Stimulated activated effector memory CD8-positive, alpha-beta T cell treated with anti-CD3 and anti-CD28 coated beads, Interleukin-12 subunit alpha, Interleukin-12 subunit beta, amount 100 ng/mL, for 72 hours (primary cell): ENCODE measurements at regions not wholly inside any gene's neighbourhood (a gene's known extent, or its start where the extent isn't known, plus 50 kb on each side); places are given as distances from the start of the nearest gene placed in this dataset.
"Not testable (repeated sequence)": the region's sequence is repeated elsewhere in the genome, so short reads cannot be mapped to it uniquely, and the experiment has no call there.

ENCODE experiments used
- ATAC-seq: fragments of 150-1000 bp; cut with Tn5 transposase; 2 replicates; pipeline ENCODE4 v1.10.0; 2021
- DNase-seq, 2 donors: peaks; one replicate each; pipeline ENCODE4 v3.0.0; 2021 to 2022; ENCODE audit warnings: low spot score in 2 of 2
- H3K27ac Mint-ChIP-seq: one replicate; pipeline ENCODE4 v1.8.0; 2022; ENCODE audit warnings: mild to moderate bottlenecking, mixed read lengths
- H3K36me3 Mint-ChIP-seq: one replicate; pipeline ENCODE4 v1.8.0; 2022; ENCODE audit warnings: mild to moderate bottlenecking, mixed read lengths
- H3K4me1 Mint-ChIP-seq: one replicate; pipeline ENCODE4 v1.8.0; 2022; ENCODE audit warnings: mixed read lengths
- H3K4me3 Mint-ChIP-seq: one replicate; pipeline ENCODE4 v1.8.0; 2022; ENCODE audit warnings: mild to moderate bottlenecking, mixed read lengths
- H3K9me3 Mint-ChIP-seq: one replicate; pipeline ENCODE4 v1.8.0; 2022; ENCODE audit warnings: mixed read lengths

DNA sequence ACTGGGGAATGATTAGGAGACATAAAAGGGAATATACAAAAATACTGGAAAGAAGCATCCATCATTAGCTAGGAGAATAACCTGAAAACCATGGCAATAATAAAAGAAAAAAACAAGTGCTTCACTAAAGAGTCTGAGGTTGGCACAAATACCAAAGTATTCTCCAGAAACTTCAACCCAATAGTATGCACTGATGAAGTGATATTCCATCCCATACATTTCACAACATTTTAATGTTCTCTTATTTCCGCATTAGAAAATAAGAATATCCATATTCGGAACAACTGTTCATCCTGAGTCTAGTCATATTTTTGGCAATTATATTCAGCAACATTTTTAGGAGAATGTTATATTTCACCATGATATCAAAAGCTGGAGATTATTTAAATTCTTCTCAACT is 116.2 kb downstream of the POSTN start:
- H3K27ac Mint-ChIP-seq: no peak overlapping the region
- DNase-seq: no peak
- no peaks in the 10 kb centered on the region for H3K36me3 Mint-ChIP-seq
- ATAC-seq: no peak
- H3K4me3 Mint-ChIP-seq: no peak overlapping the region
- H3K4me1 Mint-ChIP-seq: no peaks in the 10 kb centered on the region
- peaks cover 13% of the 10 kb centered on the region for H3K9me3 Mint-ChIP-seq

DNA sequence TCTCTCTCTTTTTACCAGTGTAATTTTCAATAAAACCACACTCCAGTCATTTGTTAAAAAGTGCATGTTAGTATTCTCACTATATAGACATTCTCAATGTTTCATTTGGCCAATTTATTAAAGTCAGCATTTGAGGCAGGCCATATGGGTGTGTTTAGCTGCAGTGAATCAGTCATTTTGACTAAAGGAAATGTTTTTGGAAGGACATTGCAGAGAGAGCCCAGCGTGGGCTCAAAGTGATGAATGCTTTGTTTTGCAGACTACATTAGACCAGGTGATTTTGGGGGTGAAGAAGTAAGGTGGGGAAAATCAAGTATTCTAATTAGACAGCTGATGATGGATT is 116.7 kb downstream of the POSTN start:
- DNase-seq (no peak), ATAC-seq (no peak)
- H3K4me3 Mint-ChIP-seq: no peak overlapping the region
- no peaks in the 10 kb centered on the region for H3K4me1 Mint-ChIP-seq
- peaks cover 11% of the 10 kb centered on the region for H3K9me3 Mint-ChIP-seq
- H3K27ac Mint-ChIP-seq: no peak overlapping the region
- no peaks in the 10 kb centered on the region for H3K36me3 Mint-ChIP-seq

DNA sequence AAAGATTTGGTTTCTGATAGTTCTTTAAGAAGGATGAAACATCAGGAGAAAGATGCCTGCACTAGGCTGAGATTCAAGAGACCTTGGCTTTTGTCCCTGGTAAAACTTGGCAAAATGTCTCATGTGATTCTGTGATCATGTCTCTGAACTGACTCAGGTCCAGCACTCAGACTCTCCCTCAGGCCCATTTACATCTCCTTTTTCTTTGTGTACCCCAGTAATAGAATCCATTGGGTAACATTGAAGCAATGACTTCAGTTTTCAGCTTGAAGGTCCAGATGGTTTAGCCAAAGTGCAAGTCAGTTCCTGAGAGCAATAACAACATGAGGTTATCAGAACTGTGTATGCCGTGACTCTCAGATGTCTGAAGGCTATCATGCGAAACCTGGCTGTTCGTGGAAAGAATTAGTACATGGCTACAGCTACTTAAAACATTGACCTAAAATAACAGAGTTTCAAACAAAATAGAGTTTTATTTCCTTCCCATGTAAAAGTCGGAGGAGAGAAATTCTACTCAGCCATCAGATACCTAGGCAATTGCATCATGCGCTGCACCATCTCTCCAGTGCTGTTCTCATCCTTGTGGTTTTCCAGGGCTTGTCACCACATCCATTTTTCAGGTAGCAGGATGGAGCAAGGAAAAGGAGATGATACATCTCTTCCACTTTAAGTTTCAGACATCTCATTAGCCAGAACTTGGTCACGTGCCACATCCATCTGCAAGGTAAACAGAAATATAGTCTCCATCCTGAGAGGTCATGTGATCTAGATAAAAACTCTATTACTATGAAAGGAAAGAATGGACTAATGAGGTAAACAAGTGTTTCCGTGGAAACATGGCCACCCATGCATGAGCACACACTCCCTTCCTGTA is 117.3 kb downstream of the POSTN start:
- no peaks in the 10 kb centered on the region for H3K36me3 Mint-ChIP-seq
- no peak for DNase-seq
- H3K4me3 Mint-ChIP-seq: no peak overlapping the region
- no peak for ATAC-seq
- no peaks in the 10 kb centered on the region for H3K4me1 Mint-ChIP-seq
- H3K9me3 Mint-ChIP-seq: peaks cover 13% of the 10 kb centered on the region
- H3K27ac Mint-ChIP-seq: no peak overlapping the region

DNA sequence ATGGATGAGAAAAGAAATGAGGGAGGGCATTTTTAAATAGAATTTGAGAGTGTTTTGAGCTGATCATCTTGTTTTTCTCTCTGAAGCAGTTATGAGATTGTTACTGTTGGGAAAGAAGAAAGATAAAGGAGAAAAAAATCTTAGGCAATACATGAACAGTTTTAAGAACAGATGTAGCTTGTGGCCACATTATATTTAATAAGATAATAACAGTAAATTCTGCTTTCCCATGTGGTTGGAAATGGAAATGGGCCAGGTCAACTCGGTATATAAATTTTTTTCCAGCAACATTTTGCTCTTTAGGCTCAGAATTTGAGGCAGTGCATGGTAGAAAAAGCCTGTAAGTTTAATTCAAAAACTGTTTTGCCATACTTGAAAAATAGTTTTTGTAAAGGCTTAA is 118.7 kb downstream of the POSTN start:
- H3K9me3 Mint-ChIP-seq: peaks cover 13% of the 10 kb centered on the region
- no peak overlapping the region for H3K27ac Mint-ChIP-seq
- DNase-seq: no peak
- H3K4me1 Mint-ChIP-seq: no peaks in the 10 kb centered on the region
- H3K4me3 Mint-ChIP-seq: no peak overlapping the region
- no peak for ATAC-seq
- H3K36me3 Mint-ChIP-seq: no peaks in the 10 kb centered on the region

DNA sequence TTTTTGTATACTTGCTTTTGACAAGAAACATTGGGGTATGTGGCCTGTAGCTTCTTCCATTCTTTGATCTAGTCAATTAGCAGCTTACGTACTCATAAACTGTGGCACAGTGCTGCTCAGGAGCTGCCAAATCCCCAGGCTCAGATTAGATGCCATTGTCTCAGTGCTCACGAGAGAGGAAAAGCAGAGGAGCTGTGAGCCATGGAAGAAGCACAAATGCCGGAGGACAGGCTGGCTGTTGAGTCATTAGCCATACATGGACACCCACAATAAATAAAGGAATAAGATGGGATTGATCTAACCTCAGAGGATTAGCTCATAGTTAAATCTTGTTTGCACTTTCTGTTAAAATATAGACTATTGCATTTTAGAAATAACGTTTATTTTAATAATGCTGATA is 121.7 kb downstream of the POSTN start:
- ATAC-seq (no peak), DNase-seq (no peak)
- Mint-ChIP-seq H3K36me3 (no peaks in the 10 kb centered on the region), H3K4me3 (no peak overlapping the region), H3K27ac (no peak overlapping the region), H3K4me1 (no peaks in the 10 kb centered on the region), H3K9me3 (peaks cover 11% of the 10 kb centered on the region)

DNA sequence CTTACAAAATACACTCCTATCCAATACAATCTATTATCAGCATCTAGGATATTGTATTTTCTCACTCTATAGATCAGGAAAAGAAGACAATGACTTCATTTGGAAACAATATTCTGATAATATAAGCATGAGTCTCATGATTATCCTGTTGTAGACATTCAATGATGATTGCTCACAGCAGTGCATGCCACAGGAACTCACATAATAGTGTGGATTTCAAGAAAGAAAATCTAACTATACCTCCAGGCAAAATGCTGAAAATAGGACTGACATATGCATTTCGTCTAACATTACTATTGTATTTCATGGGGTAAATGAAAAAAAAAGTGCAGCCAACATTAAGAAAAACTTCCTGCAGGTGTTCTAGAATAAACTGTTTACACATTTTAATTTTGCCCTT is 122.6 kb downstream of the POSTN start:
- DNase-seq: no peak
- H3K9me3 Mint-ChIP-seq: peaks cover 10% of the 10 kb centered on the region
- H3K4me1 Mint-ChIP-seq: no peaks in the 10 kb centered on the region
- no peak for ATAC-seq
- H3K27ac Mint-ChIP-seq: no peak overlapping the region
- no peak overlapping the region for H3K4me3 Mint-ChIP-seq
- H3K36me3 Mint-ChIP-seq: no peaks in the 10 kb centered on the region

DNA sequence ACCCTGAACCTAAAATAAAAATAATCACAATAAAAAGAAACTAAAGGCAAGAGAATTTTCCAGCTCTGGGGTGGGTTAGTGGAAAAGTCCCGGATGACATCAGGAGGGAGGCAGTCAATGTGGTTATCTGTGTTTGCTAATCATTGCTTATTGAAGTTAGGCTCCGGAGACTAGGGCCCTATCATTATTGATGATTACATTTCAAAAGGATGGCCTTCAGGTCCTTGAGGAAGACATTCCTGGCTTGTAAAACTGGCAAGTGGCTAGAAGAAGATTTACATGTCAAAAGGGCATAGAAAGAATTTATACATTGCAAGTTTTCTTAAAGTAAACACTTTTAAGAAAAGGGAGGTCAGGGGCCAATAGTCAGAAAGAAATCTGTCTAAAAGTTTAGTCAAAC is 123.4 kb downstream of the POSTN start:
- Mint-ChIP-seq H3K27ac (no peak overlapping the region), H3K36me3 (no peaks in the 10 kb centered on the region), H3K4me1 (no peaks in the 10 kb centered on the region), H3K9me3 (peaks cover 10% of the 10 kb centered on the region), H3K4me3 (no peak overlapping the region)
- no peak for ATAC-seq
- no peak for DNase-seq

DNA sequence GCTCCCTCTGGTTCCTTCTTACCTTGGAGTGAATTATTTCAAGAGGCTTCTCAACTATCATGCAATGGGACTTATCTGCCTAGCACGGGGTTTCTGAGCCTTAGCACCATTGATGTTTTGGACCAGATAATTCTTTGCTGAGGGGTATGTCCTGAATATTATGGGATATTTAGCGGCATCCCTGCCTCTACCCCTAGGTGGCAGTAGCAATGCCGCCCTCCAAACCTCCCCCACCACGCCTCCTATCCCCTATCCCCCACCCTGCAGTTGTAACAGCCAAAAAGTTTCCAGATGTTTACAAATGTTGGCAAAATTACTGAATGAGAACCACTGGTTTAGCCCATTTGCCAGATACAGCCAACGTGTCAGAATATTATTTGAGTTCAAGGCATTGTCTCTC is 125.5 kb downstream of the POSTN start:
- no peak overlapping the region for H3K4me3 Mint-ChIP-seq
- no peaks in the 10 kb centered on the region for H3K4me1 Mint-ChIP-seq
- ATAC-seq: no peak
- H3K27ac Mint-ChIP-seq: no peak overlapping the region
- H3K9me3 Mint-ChIP-seq: peaks cover 11% of the 10 kb centered on the region
- no peak for DNase-seq
- no peaks in the 10 kb centered on the region for H3K36me3 Mint-ChIP-seq

DNA sequence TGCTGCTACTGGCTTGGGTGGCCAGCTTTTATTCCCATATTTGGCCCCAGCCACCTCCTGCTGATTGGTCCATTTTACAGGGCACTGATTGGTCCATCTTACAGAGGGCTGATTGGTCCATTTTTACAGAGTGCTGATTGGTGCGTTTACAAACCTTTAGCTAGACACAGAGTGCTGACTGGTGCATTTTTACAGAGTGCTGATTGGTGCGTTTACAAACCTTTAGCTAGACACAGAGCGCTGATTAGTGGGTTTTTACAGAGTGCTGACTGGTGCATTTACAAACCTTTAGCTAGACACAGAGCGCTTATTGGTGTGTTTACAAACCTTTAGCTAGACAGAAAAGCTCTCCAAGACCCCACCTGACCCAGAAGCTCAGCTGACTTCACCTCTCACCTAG is 126.3 kb downstream of the POSTN start:
- H3K9me3 Mint-ChIP-seq: peaks cover 15% of the 10 kb centered on the region
- not testable (repeated sequence) for H3K4me1 Mint-ChIP-seq, DNase-seq, H3K27ac Mint-ChIP-seq, H3K36me3 Mint-ChIP-seq, ATAC-seq, H3K4me3 Mint-ChIP-seq

DNA sequence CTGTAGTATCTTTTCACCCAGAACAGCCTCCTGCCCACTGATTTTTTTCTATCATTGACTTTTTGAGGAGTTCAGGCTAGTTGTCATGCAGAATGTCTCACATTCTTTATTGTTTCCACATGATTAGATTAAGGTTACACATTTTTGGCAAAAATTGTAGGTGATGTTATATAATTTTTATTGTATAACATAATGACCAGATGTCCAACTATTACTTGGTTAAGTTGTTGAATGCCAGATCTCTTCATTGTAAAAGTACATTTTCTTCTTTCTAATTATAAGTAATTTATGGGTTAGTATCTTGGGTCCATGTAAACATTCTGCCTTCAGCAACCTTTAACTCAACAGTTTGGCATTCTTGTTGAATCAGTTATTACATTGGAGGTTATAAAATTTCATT is 138.4 kb downstream of the POSTN start:
- H3K27ac Mint-ChIP-seq: no peak overlapping the region
- no peaks in the 10 kb centered on the region for H3K4me1 Mint-ChIP-seq
- H3K36me3 Mint-ChIP-seq: no peaks in the 10 kb centered on the region
- ATAC-seq (no peak), DNase-seq (no peak)
- peaks cover 15% of the 10 kb centered on the region for H3K9me3 Mint-ChIP-seq
- no peak overlapping the region for H3K4me3 Mint-ChIP-seq

DNA sequence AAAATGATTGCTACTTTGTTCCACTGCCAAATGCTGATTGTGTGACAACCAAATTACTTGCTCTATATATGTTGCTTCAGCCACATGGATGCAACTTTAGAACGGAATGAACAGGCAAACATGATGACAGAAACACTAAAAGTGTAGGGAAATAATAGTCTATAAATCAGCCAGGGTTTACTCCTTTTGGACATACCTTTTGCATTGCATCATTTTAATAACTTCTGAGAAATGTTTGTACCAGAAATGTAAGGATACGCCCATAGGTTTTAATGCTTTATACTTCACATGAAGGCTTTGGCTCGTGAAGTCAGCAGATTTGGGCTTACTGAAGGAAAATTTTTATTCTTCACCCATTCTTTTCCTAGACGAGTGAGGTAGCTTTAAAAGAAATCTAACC is 141.0 kb downstream of the POSTN start:
- Mint-ChIP-seq H3K9me3 (peaks cover 17% of the 10 kb centered on the region), H3K4me3 (no peak overlapping the region), H3K27ac (no peak overlapping the region), H3K36me3 (no peaks in the 10 kb centered on the region), H3K4me1 (no peaks in the 10 kb centered on the region)
- ATAC-seq (no peak), DNase-seq (no peak)

DNA sequence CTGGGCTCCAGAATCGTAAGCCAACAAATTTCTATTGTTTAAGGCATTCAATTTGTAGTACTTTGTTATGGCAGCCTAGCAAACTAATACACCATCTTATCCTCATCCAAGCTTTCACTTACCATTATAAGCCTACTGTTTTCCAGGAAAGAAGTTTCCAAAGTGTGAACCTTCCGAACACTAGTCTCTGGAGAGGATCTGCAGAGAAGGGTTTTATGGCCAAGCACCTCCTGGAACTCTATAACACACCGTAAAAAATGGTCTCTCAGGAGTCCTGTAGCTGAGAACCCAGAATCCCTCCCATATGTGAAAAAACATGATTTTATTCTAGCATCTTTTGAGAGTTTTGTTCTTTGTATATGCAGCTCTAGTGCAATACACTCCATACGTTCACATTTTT is 142.1 kb downstream of the POSTN start:
- Mint-ChIP-seq H3K27ac (no peak overlapping the region), H3K4me3 (no peak overlapping the region), H3K9me3 (peaks cover 17% of the 10 kb centered on the region), H3K4me1 (no peaks in the 10 kb centered on the region), H3K36me3 (no peaks in the 10 kb centered on the region)
- ATAC-seq: no peak
- no peak for DNase-seq

DNA sequence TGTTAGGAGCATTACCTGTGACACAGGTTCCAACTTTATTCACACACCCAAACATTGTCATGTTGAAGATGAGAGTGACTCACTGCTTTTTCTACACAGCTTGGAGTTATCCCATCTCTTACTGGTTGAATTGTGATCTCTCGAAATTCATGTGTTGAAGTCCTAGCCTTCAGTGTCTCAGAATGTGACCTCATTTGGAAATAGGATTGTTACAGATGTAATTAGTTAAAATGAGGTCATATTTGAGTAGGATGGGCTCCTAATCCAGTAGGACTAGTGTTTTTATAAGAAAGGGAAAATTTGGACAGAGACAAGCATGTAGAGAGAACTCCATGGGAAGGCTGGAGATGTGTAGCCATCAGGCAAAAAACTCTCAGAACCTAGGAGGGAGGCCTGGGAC is 142.5 kb downstream of the POSTN start:
- Mint-ChIP-seq H3K4me1 (no peaks in the 10 kb centered on the region), H3K9me3 (peaks cover 17% of the 10 kb centered on the region), H3K27ac (no peak overlapping the region), H3K36me3 (no peaks in the 10 kb centered on the region), H3K4me3 (no peak overlapping the region)
- ATAC-seq (no peak), DNase-seq (no peak)

DNA sequence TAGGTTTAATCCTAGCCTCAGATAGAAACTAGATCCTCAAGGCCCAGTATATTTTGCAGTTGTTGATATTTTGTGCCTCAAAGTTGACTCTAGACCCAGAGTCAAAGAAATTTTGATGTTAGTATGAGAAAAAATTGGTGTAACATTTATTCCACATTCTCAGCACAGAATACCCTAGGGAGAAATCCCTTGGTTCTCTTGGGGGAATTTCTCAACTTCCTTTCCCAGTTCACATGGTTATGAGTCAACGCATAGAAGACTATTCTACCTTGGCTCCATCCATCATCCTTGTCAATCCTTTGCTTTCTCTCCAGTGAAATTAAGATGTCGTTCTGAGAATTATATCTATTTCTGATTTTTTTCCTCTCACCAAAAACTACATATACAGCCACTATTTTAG is 145.3 kb downstream of the POSTN start:
- Mint-ChIP-seq H3K9me3 (peaks cover 11% of the 10 kb centered on the region), H3K27ac (no peak overlapping the region), H3K36me3 (no peaks in the 10 kb centered on the region), H3K4me1 (no peaks in the 10 kb centered on the region), H3K4me3 (no peak overlapping the region)
- DNase-seq (no peak), ATAC-seq (no peak)

DNA sequence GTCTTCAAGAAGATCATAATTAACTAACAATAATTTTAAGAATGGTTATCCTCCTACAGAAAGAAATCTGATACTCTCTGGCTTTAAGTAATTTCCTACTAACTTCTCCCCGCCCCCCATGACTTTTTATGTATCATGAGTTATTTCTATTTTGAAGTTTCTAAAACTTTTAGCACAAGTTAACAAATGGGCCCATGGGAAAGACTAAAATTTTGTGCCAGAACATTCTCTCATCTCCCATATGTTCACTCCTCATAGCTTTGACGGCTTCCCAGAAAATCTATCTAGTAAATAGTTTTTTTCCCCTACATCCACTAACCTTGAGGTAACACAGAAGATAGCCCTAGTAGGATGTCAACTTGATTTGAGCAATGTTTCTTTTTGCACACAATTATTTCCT is 148.3 kb downstream of the POSTN start:
- Mint-ChIP-seq H3K4me1 (no peaks in the 10 kb centered on the region), H3K27ac (no peak overlapping the region), H3K9me3 (peaks cover 18% of the 10 kb centered on the region), H3K4me3 (no peak overlapping the region), H3K36me3 (no peaks in the 10 kb centered on the region)
- ATAC-seq (no peak), DNase-seq (no peak)

DNA sequence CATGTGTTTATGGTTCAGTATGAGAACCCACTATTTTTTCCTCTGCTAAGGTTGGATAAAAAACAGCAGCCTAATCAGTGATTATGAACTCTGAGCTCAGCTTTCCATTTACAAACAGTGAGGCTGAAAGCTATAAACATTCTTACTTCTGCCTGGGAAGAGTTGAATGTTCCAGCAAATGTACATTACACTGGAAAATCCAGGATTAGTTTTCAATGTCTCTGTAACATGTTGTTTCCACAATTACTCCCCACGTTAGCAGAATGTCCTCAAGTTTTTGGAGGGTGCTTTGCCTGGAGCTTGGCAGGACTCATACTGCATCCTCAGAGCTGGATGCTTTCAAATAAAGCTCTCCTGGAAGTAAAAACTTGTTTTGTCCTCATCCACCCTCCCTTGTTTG is 150.4 kb downstream of the POSTN start:
- ATAC-seq (no peak), DNase-seq (no peak)
- no peaks in the 10 kb centered on the region for H3K36me3 Mint-ChIP-seq
- H3K4me1 Mint-ChIP-seq: no peaks in the 10 kb centered on the region
- H3K27ac Mint-ChIP-seq: no peak overlapping the region
- peaks cover 9% of the 10 kb centered on the region for H3K9me3 Mint-ChIP-seq
- H3K4me3 Mint-ChIP-seq: no peak overlapping the region

DNA sequence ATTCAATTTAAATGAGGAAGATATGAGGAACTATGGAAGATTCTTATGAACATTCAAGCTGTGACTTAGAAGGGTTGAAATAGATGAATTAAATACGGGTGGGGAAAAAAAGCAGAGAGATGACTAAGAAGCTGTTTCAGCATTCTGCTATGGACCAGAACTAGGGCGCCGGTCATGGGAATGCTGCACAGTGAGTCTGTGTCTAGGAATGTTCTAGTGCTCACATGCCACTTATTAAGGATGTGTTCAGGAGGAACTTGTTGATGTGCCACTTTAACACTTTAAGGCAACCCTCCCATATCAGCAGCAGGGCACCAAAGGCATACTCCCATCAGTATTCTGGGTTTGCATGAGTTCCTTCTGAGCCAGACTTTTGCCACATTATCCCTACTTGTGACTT is 152.1 kb downstream of the POSTN start:
- no peak overlapping the region for H3K4me3 Mint-ChIP-seq
- no peak overlapping the region for H3K27ac Mint-ChIP-seq
- H3K36me3 Mint-ChIP-seq: no peaks in the 10 kb centered on the region
- peaks cover 7% of the 10 kb centered on the region for H3K9me3 Mint-ChIP-seq
- DNase-seq: no peak
- H3K4me1 Mint-ChIP-seq: no peaks in the 10 kb centered on the region
- ATAC-seq: no peak
